Bronchial epithelial cell (primary cell): ENCODE measurements at regions not wholly inside any gene's neighbourhood (a gene's known extent, or its start where the extent isn't known, plus 50 kb on each side); places are given as distances from the start of the nearest gene placed in this dataset.

ENCODE experiments used
- DNase-seq: peaks from one replicate; pipeline ENCODE4 v3.0.0-alpha.2; 2010; ENCODE audit warnings: low read depth
- FAIRE-seq: peaks from 2 replicates; lab custom pipeline; 2011; peaks lifted over from hg19 to GRCh38; lab: Jason Lieb, UNC
- H3K27me3 ChIP-seq: 2 replicates; pipeline ENCODE4 v1.5.1; 2011; ENCODE audit warnings: low read length; ENCODE audit not compliant: control insufficient read depth, insufficient read depth
- H3K36me3 ChIP-seq: 2 replicates; pipeline ENCODE4 v1.5.1; 2011; ENCODE audit warnings: low read length; ENCODE audit not compliant: control insufficient read depth, insufficient read depth
- H3K4me3 ChIP-seq: 2 replicates; pipeline ENCODE4 v1.5.1; 2011; ENCODE audit warnings: mild to moderate bottlenecking, low read depth, low read length, control low read depth
- TF ChIP-seq, protein P1 (sequence below): IDR thresholded peaks from 2 replicates; pipeline ENCODE4 v1.5.1; 2011; ENCODE audit warnings: mild to moderate bottlenecking, moderate library complexity, low read length, control low read depth, inconsistent platforms; ENCODE audit not compliant: insufficient read depth, severe bottlenecking

DNA sequence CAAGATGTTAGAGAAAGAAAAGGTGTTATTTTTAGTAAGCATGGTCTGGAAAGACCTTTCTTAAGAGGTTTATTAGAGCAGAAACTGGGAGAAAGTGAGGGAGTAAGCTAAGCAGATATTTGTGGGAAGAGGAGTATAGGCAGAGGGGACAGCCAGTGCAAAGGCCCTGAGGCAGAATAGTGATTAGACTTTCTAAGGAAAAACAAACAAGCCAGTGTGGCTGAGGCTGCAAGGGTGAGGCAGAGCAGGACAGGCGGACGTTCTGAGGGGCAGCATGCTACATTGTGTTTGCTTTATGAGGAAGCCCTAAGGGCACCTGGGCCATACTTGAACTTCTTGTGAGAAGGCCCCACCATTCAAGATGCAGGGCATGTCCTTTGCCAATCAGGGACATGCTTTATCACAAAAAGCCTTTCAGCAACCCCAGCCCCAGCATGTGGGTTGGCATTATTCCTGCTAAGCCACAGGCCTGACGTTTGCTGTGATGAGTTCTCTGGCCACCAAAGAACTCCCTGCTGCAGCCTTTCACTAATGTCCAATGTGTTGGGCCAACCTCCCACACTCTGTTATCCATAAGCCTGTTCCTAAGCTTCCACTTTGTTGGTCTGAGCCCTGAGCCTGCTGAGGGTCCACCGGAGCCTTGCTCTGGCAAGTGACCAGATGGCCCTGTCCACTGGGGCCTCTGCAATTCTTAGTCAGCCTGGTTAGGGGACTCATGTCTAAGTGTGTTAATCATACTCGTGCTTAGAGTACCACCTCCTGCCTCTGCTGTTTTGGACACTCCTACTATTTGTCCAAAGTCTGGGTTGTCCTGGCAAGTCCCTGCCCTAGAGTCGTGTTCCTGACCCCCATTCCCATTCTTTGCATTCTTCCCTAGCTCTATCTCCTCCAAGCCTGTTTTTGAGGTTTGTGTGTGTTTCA, 209.9 kb upstream of the CTNNB1 start:
- no peaks in the 10 kb centered on the region for H3K36me3 ChIP-seq
- no peak overlapping the region for H3K4me3 ChIP-seq
- TF ChIP-seq, protein P1, sequence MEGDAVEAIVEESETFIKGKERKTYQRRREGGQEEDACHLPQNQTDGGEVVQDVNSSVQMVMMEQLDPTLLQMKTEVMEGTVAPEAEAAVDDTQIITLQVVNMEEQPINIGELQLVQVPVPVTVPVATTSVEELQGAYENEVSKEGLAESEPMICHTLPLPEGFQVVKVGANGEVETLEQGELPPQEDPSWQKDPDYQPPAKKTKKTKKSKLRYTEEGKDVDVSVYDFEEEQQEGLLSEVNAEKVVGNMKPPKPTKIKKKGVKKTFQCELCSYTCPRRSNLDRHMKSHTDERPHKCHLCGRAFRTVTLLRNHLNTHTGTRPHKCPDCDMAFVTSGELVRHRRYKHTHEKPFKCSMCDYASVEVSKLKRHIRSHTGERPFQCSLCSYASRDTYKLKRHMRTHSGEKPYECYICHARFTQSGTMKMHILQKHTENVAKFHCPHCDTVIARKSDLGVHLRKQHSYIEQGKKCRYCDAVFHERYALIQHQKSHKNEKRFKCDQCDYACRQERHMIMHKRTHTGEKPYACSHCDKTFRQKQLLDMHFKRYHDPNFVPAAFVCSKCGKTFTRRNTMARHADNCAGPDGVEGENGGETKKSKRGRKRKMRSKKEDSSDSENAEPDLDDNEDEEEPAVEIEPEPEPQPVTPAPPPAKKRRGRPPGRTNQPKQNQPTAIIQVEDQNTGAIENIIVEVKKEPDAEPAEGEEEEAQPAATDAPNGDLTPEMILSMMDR = no peak
- DNase-seq (no peak), FAIRE-seq (peak; percentile 72)
- H3K27me3 ChIP-seq = no peaks in the 10 kb centered on the region

DNA sequence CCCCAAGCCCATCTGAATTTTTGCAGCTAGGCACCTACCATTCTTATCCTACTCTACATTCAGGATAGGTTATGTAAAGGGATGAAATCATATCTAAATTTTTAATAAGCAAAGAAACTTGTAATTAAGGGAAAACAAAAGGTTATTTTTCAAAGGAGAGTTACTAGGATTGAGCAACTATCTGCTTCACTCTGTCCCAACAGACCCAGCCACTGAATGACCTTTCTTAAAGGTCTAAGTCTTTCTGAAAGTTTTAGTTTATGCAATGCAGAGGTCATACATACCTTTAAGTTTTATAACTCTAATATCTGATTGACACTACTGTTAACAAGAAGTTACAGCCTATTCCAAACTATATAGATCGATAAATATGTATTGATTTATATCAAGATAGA, 209.2 kb upstream of the CTNNB1 start:
- no peaks in the 10 kb centered on the region for H3K27me3 ChIP-seq
- TF ChIP-seq, protein P1 = no peak
- FAIRE-seq = no peak

DNA sequence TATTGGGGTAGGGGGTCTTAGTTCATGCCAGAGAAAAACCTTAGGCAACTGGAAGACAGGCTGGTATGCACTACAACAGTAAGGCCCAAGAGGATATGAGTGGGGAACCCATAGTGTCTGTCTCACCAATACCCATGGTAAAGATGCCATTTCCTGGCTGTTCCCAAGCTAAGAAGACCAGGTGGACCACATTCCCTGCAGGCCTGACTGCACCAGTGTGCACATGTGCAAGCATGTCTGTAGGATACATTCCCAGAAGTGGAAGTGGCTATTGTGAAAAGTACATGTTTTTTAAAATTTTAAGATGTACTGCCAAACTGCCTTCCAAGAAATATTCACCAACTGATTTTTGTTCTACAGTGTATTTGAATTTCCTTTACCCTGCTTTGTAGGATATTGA, 207.3 kb upstream of the CTNNB1 start:
- TF ChIP-seq, protein P1 = no peak
- DNase-seq (peak; percentile 94), FAIRE-seq (peak; percentile 62)
- no peaks in the 10 kb centered on the region for H3K27me3 ChIP-seq
- H3K4me3 ChIP-seq = no peak overlapping the region
- no peaks in the 10 kb centered on the region for H3K36me3 ChIP-seq

More for the DNA sequence above, 209.2 kb upstream of the CTNNB1 start:
- Histone ChIP-seq H3K36me3 (no peaks in the 10 kb centered on the region), H3K4me3 (no peak overlapping the region)
- DNase-seq = no peak

DNA sequence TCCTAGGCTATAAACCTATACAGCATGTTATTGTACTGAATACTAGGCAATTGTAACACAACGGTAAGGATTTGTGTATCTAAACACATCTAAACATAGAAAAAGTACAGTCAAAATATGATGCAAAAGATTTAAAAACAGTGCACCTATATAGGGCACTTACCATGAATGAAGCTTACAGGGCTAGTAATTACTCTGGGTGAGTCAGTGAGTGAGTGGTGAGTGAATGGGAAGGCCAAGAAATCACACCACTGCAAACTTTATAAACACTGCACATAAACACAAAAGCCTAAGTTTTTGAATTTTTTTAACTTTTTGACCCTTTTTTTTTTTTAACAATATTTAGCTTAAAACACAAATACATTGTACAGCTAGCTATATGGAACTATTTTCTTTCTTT, 204.7 kb upstream of the CTNNB1 start:
- no peaks in the 10 kb centered on the region for H3K27me3 ChIP-seq
- no peak overlapping the region for H3K4me3 ChIP-seq
- H3K36me3 ChIP-seq = no peaks in the 10 kb centered on the region
- DNase-seq = peak; percentile 67
- TF ChIP-seq, protein P1 = no peak
- FAIRE-seq = no peak

DNA sequence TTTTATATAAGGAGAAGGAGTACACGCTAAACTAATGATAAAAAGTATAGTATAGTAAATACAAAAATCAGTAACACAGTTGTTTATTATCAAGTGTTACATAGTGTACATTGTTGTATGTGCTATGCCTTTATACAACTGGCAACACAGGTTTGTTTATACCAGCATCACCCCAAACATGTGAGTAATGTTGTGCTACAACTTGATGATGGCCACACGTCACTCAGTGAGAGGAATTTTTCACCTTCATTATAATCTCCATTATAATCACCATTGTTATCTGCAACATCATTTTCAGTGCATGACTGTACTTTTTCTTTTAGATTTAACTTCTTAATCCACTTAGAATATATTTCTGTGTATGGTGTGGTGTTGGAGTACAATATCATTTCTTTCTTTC, 204.0 kb upstream of the CTNNB1 start:
- no peak overlapping the region for H3K4me3 ChIP-seq
- FAIRE-seq (no peak), DNase-seq (no peak)
- TF ChIP-seq, protein P1 = no peak
- H3K27me3 ChIP-seq = no peaks in the 10 kb centered on the region
- no peaks in the 10 kb centered on the region for H3K36me3 ChIP-seq
